ENCODE measurements at regions not wholly inside any gene's neighbourhood (a gene's known extent, or its start where the extent isn't known, plus 50 kb on each side); places are given as distances from the start of the nearest gene placed in this dataset.

DNA sequence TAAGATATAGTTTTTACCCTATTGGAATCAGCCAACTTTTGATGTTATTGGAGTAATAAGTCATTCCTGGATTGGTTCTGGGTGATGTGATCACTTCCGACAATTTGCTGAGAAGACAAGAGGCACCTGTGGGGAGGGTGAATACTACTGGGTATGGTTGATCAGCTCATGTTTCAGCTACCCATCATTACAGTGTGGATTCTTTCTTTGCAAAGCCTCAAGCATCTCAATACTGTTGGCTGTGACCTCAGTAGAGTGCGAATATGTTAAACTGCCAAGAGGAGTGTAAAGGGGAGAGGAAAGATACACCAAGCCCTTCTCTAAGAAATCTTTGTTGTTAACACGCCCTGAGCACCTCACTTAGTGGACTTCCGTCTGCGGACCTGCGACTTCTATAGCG is 317.7 kb downstream of the TDRD15 start:
- TF ChIP-seq, protein P1, sequence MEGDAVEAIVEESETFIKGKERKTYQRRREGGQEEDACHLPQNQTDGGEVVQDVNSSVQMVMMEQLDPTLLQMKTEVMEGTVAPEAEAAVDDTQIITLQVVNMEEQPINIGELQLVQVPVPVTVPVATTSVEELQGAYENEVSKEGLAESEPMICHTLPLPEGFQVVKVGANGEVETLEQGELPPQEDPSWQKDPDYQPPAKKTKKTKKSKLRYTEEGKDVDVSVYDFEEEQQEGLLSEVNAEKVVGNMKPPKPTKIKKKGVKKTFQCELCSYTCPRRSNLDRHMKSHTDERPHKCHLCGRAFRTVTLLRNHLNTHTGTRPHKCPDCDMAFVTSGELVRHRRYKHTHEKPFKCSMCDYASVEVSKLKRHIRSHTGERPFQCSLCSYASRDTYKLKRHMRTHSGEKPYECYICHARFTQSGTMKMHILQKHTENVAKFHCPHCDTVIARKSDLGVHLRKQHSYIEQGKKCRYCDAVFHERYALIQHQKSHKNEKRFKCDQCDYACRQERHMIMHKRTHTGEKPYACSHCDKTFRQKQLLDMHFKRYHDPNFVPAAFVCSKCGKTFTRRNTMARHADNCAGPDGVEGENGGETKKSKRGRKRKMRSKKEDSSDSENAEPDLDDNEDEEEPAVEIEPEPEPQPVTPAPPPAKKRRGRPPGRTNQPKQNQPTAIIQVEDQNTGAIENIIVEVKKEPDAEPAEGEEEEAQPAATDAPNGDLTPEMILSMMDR (IDR thresholded peaks at IDR 0.05), result no peak
- TF ChIP-seq POLR2A (IDR thresholded peaks at IDR 0.05), result no peak
- no peak for TF ChIP-seq POLR2AphosphoS5 (IDR thresholded peaks at IDR 0.05)
- TF ChIP-seq EP300 (IDR thresholded peaks at IDR 0.05), result no peak
